ENCODE measurements at regions not wholly inside any gene's neighbourhood (a gene's known extent, or its start where the extent isn't known, plus 50 kb on each side); places are given as distances from the start of the nearest gene placed in this dataset.

GRCh38 chr3:178439504-178439903 lies 96.7 kb upstream of the KCNMB2 start:
- TF ChIP-seq CTCF (IDR thresholded peaks at IDR 0.05) = no peak
- no peak for TF ChIP-seq POLR2A (IDR thresholded peaks at IDR 0.05)
- no peak for TF ChIP-seq EP300 (IDR thresholded peaks at IDR 0.05)
- no peak for TF ChIP-seq POLR2AphosphoS5 (IDR thresholded peaks at IDR 0.05)
